ENCODE measurements at regions not wholly inside any gene's neighbourhood (a gene's known extent, or its start where the extent isn't known, plus 50 kb on each side); places are given as distances from the start of the nearest gene placed in this dataset.

- TF ChIP-seq, protein P1, sequence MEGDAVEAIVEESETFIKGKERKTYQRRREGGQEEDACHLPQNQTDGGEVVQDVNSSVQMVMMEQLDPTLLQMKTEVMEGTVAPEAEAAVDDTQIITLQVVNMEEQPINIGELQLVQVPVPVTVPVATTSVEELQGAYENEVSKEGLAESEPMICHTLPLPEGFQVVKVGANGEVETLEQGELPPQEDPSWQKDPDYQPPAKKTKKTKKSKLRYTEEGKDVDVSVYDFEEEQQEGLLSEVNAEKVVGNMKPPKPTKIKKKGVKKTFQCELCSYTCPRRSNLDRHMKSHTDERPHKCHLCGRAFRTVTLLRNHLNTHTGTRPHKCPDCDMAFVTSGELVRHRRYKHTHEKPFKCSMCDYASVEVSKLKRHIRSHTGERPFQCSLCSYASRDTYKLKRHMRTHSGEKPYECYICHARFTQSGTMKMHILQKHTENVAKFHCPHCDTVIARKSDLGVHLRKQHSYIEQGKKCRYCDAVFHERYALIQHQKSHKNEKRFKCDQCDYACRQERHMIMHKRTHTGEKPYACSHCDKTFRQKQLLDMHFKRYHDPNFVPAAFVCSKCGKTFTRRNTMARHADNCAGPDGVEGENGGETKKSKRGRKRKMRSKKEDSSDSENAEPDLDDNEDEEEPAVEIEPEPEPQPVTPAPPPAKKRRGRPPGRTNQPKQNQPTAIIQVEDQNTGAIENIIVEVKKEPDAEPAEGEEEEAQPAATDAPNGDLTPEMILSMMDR (IDR thresholded peaks at IDR 0.05), result no peak
- no peak for TF ChIP-seq ZFX (IDR thresholded peaks at IDR 0.05; ENCODE audit: borderline replicate concordance)
Observed at GRCh38 chr1:117734403-117734802, 128.6 kb downstream of the TENT5C start.
